ENCODE measurements at regions not wholly inside any gene's neighbourhood (a gene's known extent, or its start where the extent isn't known, plus 50 kb on each side); places are given as distances from the start of the nearest gene placed in this dataset.

DNA sequence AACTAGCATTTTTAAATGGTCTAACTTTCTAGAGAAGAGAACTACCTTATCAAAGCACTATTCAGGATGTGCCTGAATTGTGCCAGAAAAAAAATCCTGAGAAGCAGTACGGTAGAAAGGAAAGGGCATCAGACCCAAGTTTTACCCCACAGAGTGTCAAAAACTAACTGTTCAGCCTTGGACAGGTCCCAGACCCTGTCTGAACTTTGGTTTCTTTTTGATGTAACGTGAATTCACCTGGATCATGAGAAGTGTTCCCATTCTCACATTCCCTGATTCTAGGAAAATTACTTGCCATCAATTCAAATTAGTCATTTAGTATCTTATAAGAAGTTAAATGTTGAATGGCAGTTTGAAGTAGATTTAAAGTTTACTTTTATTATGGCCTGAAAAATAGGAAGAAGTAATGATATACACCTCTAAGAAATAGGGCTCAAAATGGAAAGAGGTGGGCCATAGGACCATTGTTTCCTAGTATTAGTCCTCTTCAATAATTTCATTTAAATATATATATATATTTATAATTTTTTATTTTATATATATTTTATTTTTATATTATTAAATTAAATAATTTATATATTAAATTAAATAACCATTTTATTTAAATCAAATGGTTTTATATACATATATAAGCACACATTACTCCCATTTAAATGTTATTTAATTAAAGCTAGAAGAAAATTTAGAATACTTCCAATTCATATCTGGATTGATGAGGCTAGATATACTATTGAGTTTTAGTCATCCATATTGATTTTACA lies 181.9 kb upstream of the PPARGC1A start:
- Histone ChIP-seq H3K9ac (ENCODE audit: low read depth, low read length, poor library complexity, severe bottlenecking) (no peak overlapping the region), H3K4me1 (ENCODE audit: insufficient read depth, low read length, poor library complexity, severe bottlenecking) (no peaks in the 10 kb centered on the region), H3K4me3 (ENCODE audit: low read length, poor library complexity, severe bottlenecking) (no peak overlapping the region), H3K9me2 (replicated peaks; ENCODE audit: low read depth, low read length) (no peaks in the 10 kb centered on the region), H3K36me3 (ENCODE audit: insufficient read depth, low read length) (no peaks in the 10 kb centered on the region), H4K20me1 (ENCODE audit: insufficient read depth, low read length, poor library complexity, severe bottlenecking) (no peaks in the 10 kb centered on the region), H3K27me3 (ENCODE audit: insufficient read depth, low read length, poor library complexity, severe bottlenecking) (no peaks in the 10 kb centered on the region), H3F3A (ENCODE audit: low read depth) (no peaks in the 10 kb centered on the region), H3K79me2 (ENCODE audit: insufficient read depth, low read length) (no peaks in the 10 kb centered on the region), H2AFZ (ENCODE audit: low read length) (no peak overlapping the region), H3K9me3 (ENCODE audit: insufficient read depth, low read depth, low read length) (no peaks in the 10 kb centered on the region), H3K4me2 (ENCODE audit: low read depth, low read length, poor library complexity, severe bottlenecking) (no peak overlapping the region)
- TF ChIP-seq EZH2phosphoT487 (IDR thresholded peaks at IDR 0.05; ENCODE audit: borderline replicate concordance) = no peak
- TF ChIP-seq, protein P1, sequence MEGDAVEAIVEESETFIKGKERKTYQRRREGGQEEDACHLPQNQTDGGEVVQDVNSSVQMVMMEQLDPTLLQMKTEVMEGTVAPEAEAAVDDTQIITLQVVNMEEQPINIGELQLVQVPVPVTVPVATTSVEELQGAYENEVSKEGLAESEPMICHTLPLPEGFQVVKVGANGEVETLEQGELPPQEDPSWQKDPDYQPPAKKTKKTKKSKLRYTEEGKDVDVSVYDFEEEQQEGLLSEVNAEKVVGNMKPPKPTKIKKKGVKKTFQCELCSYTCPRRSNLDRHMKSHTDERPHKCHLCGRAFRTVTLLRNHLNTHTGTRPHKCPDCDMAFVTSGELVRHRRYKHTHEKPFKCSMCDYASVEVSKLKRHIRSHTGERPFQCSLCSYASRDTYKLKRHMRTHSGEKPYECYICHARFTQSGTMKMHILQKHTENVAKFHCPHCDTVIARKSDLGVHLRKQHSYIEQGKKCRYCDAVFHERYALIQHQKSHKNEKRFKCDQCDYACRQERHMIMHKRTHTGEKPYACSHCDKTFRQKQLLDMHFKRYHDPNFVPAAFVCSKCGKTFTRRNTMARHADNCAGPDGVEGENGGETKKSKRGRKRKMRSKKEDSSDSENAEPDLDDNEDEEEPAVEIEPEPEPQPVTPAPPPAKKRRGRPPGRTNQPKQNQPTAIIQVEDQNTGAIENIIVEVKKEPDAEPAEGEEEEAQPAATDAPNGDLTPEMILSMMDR (conservative IDR thresholded peaks at IDR 0.05; ENCODE audit: low read length) = no peak

DNA sequence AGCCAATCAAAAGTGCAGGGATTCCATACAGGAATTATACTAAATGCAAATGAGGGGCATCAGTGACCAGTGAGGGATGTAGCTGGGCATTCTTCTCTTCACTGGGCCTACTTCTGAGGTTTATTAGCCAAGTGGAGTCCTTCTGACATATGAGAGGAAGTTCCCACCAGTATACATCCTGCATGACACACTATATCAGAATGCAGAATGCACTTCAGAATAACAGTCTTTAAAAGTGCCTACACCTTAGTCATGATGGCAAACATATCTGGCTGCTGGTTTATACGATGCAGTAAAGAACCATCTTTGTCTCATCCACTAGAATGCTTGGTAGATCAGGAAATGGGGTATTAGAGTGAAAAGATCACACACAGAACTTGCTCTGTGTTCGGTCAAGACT lies 180.3 kb upstream of the PPARGC1A start:
- Histone ChIP-seq H3K4me2 (ENCODE audit: low read depth, low read length, poor library complexity, severe bottlenecking) (no peak overlapping the region), H3K4me1 (ENCODE audit: insufficient read depth, low read length, poor library complexity, severe bottlenecking) (no peaks in the 10 kb centered on the region), H2AFZ (ENCODE audit: low read length) (no peak overlapping the region), H3K27me3 (ENCODE audit: insufficient read depth, low read length, poor library complexity, severe bottlenecking) (no peaks in the 10 kb centered on the region), H3K4me3 (ENCODE audit: low read length, poor library complexity, severe bottlenecking) (no peak overlapping the region), H3K9me2 (replicated peaks; ENCODE audit: low read depth, low read length) (no peaks in the 10 kb centered on the region), H4K20me1 (ENCODE audit: insufficient read depth, low read length, poor library complexity, severe bottlenecking) (no peaks in the 10 kb centered on the region), H3K9ac (ENCODE audit: low read depth, low read length, poor library complexity, severe bottlenecking) (no peak overlapping the region), H3K36me3 (ENCODE audit: insufficient read depth, low read length) (no peaks in the 10 kb centered on the region), H3K9me3 (ENCODE audit: insufficient read depth, low read depth, low read length) (no peaks in the 10 kb centered on the region), H3K79me2 (ENCODE audit: insufficient read depth, low read length) (no peaks in the 10 kb centered on the region), H3F3A (ENCODE audit: low read depth) (no peaks in the 10 kb centered on the region)
- TF ChIP-seq, protein P1 (conservative IDR thresholded peaks at IDR 0.05; ENCODE audit: low read length) = no peak
- TF ChIP-seq EZH2phosphoT487 (IDR thresholded peaks at IDR 0.05; ENCODE audit: borderline replicate concordance) = no peak

DNA sequence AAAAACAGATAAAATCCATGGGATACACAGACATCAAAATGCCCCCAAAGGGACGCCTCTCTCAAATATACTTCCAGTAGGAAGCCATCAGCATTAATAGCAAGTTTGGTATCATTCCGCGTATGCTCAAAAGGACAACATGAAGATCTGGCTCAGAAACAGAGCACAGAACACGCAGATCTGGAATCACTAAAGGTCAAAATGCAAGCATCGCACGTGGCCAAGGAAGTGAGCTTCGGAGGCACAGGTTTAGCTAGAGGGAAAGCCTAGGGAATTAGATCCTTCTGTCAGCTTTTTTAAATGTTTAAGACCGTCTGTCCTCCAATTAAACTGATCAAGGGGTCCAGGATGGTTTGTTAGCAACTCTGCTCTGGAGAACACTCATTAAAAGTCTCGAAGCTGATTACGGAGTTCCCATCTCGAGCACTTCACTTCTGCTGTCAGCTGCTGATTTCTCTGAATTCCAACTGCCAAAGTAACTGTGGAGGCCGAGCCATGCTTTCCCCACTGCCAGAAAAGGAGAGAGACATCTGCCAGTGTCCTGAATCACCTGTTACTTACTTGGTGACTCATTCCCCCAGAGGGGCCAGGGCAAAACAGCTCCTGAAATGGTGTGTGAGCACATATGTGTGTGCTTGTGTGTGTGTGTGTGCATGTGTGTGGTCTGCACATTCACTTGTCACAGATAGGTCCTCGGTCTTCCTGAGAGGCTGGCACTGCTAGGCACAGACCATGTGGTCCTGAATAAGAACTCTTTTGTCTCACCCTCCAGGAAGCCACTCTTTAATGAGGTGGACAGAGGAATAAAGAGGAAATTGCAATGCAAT lies 177.7 kb upstream of the PPARGC1A start:
- Histone ChIP-seq H3K9me2 (replicated peaks; ENCODE audit: low read depth, low read length) (no peaks in the 10 kb centered on the region), H3K4me3 (ENCODE audit: low read length, poor library complexity, severe bottlenecking) (no peak overlapping the region), H3K79me2 (ENCODE audit: insufficient read depth, low read length) (no peaks in the 10 kb centered on the region), H3K4me1 (ENCODE audit: insufficient read depth, low read length, poor library complexity, severe bottlenecking) (no peaks in the 10 kb centered on the region), H3F3A (ENCODE audit: low read depth) (no peaks in the 10 kb centered on the region), H3K9ac (ENCODE audit: low read depth, low read length, poor library complexity, severe bottlenecking) (no peak overlapping the region), H4K20me1 (ENCODE audit: insufficient read depth, low read length, poor library complexity, severe bottlenecking) (no peaks in the 10 kb centered on the region), H3K36me3 (ENCODE audit: insufficient read depth, low read length) (no peaks in the 10 kb centered on the region), H3K9me3 (ENCODE audit: insufficient read depth, low read depth, low read length) (no peaks in the 10 kb centered on the region), H3K27me3 (ENCODE audit: insufficient read depth, low read length, poor library complexity, severe bottlenecking) (no peaks in the 10 kb centered on the region), H2AFZ (ENCODE audit: low read length) (no peak overlapping the region), H3K4me2 (ENCODE audit: low read depth, low read length, poor library complexity, severe bottlenecking) (no peak overlapping the region)
- TF ChIP-seq, protein P1 (conservative IDR thresholded peaks at IDR 0.05; ENCODE audit: low read length) = no peak
- no peak for TF ChIP-seq EZH2phosphoT487 (IDR thresholded peaks at IDR 0.05; ENCODE audit: borderline replicate concordance)
